HepG2 (cell line): ENCODE measurements at regions not wholly inside any gene's neighbourhood (a gene's known extent, or its start where the extent isn't known, plus 50 kb on each side); places are given as distances from the start of the nearest gene placed in this dataset.

Source experiments
- ATAC-seq: fragments of 200-7000 bp; cut with Tn5 transposase; 3 replicates; pipeline ENCODE4 v1.9.1; 2020; ENCODE audit warnings: mild to moderate bottlenecking, moderate library complexity
- BruUV-seq: library from RNA; stranded (reverse); fragments of 400-500 nt; replicated peaks from 2 replicates; lab custom pipeline; 2021; lab: Mats Ljungman, UMichigan
- CTCF ChIA-PET: fragments of 300-600 bp; formaldehyde crosslinking; extraction: SDS; loops from one replicate; lab custom pipeline; 2021; ENCODE audit warnings: low total read pairs, inconsistent platforms, low intra/inter-chr PET ratio; lab: Yijun Ruan, JAX
- POLR2A ChIA-PET: fragments of 350-600 bp; sonication (Branson Sonifier 250); formaldehyde crosslinking; loops from one replicate; lab custom pipeline; 2020; ENCODE audit warnings: antibody characterized with exemption, inconsistent platforms; lab: Yijun Ruan, JAX
- DNase-seq: peaks from one replicate; pipeline ENCODE4 v3.0.0-alpha.2; 2015; ENCODE audit warnings: low spot score
- FAIRE-seq: peaks from 3 replicates; lab custom pipeline; 2011; peaks lifted over from hg19 to GRCh38; lab: Jason Lieb, UNC
- H2AFZ ChIP-seq: one replicate; pipeline ENCODE4 v1.6.1; 2011; ENCODE audit warnings: low read length, inconsistent platforms
- H3K27ac ChIP-seq: fragments of 300-600 bp; 3 replicates; pipeline ENCODE4 v1.8.0; 2011; ENCODE audit warnings: mixed run types, mild to moderate bottlenecking, mixed read lengths, low read length, inconsistent platforms; ENCODE audit not compliant: insufficient read depth; ENCODE audit errors: extremely low read length
- H3K27me3 ChIP-seq, 2 experiments: fragments of 200-600 bp in 1 of 2; 2 replicates in 1 of 2; 3 replicates in 1 of 2; pipeline versions ENCODE4 v1.6.0 to v1.8.0; 2011; ENCODE audit warnings: low read length in 2 of 2, mild to moderate bottlenecking in 2 of 2, moderate library complexity in 2 of 2, inconsistent platforms in 1 of 2; ENCODE audit not compliant: insufficient read depth in 2 of 2, control insufficient read depth in 1 of 2
- H3K36me3 ChIP-seq, 2 experiments: fragments of 200-600 bp in 1 of 2; replicated peaks in 1 of 2; 2 replicates in 1 of 2; 3 replicates in 1 of 2; pipeline versions ENCODE4 v1.5.1 to v1.8.0; 2011; ENCODE audit warnings: low read length in 2 of 2, inconsistent platforms in 1 of 2; ENCODE audit not compliant: insufficient read depth in 2 of 2, control insufficient read depth in 1 of 2
- H3K4me1 ChIP-seq: 2 replicates; pipeline ENCODE4 v1.5.1; 2012; ENCODE audit warnings: low read length, inconsistent platforms; ENCODE audit not compliant: insufficient read depth
- H3K4me2 ChIP-seq: 2 replicates; pipeline ENCODE4 v1.6.0; 2011; ENCODE audit warnings: low read depth, low read length, inconsistent platforms
- H3K4me3 ChIP-seq, 3 experiments: fragments of 200-600 bp in 1 of 3; sonication (generic), shearing (Covaris generic) in 1 of 3; replicated peaks in 1 of 3; 2 replicates each; pipeline ENCODE4 v1.5.1; 2011 to 2016; ENCODE audit warnings: low read length in 3 of 3, inconsistent platforms in 2 of 3, low read depth in 2 of 3, mild to moderate bottlenecking in 2 of 3, control low read depth in 1 of 3, mixed read lengths in 1 of 3; ENCODE audit not compliant: insufficient read depth in 1 of 3
- H3K79me2 ChIP-seq: one replicate; pipeline ENCODE4 v1.6.1; 2011; ENCODE audit warnings: low read length, inconsistent platforms; ENCODE audit not compliant: insufficient read depth
- H3K9ac ChIP-seq: 2 replicates; pipeline ENCODE4 v1.6.0; 2011; ENCODE audit warnings: mild to moderate bottlenecking, low read depth, low read length, inconsistent platforms; ENCODE audit not compliant: insufficient read depth
- H3K9me3 ChIP-seq: 2 replicates; pipeline ENCODE4 v1.5.1; 2012; ENCODE audit warnings: mild to moderate bottlenecking, low read length
- H4K20me1 ChIP-seq: 2 replicates; pipeline ENCODE4 v1.6.0; 2011; ENCODE audit warnings: inconsistent platforms, mild to moderate bottlenecking, low read length, moderate library complexity; ENCODE audit not compliant: insufficient read depth
- ATF7-NPFF ChIP-seq: sonication (generic); formaldehyde crosslinking; IDR thresholded peaks from 2 replicates; pipeline ENCODE4 v1.8.1; 2023; ENCODE audit warnings: mild to moderate bottlenecking, low read depth, missing genetic modification reagents, moderate library complexity
- CBFB ChIP-seq: sonication (generic); formaldehyde crosslinking; IDR thresholded peaks from 2 replicates; pipeline ENCODE4 v1.4.0; 2020; ENCODE audit warnings: missing genetic modification reagents
- KAT2B ChIP-seq: fragments of 150-350 bp; IDR thresholded peaks from 2 replicates; pipeline ENCODE4 v1.6.1; 2014; ENCODE audit warnings: low read depth, low read length, borderline replicate concordance
- LRRFIP1 ChIP-seq: sonication (generic); formaldehyde crosslinking; conservative IDR thresholded peaks from 2 replicates; pipeline ENCODE4 v1.4.0; 2020; ENCODE audit warnings: missing genetic modification reagents
- MAFF ChIP-seq: IDR thresholded peaks from 2 replicates; pipeline ENCODE4 v1.6.1; 2011; ENCODE audit warnings: low read depth, low read length, improper control_type of control experiment
- MAFK ChIP-seq, 2 experiments: IDR thresholded peaks in 1 of 2; conservative IDR thresholded peaks in 1 of 2; 2 replicates each; pipeline ENCODE4 v1.6.1; 2011; ENCODE audit warnings: improper control_type of control experiment in 2 of 2, low read length in 2 of 2
- MBNL3 ChIP-seq: fragments of 250-450 bp; sonication (Bioruptor Pico); conservative IDR thresholded peaks from 2 replicates; pipeline ENCODE4 v1.8.0; 2022; ENCODE audit warnings: mild to moderate bottlenecking, inconsistent platforms
- ZKSCAN5 ChIP-seq: sonication (generic); formaldehyde crosslinking; IDR thresholded peaks from 2 replicates; pipeline ENCODE4 v1.5.1; 2020; ENCODE audit warnings: mild to moderate bottlenecking, missing genetic modification reagents
- ZNF224 ChIP-seq: sonication (generic); formaldehyde crosslinking; IDR thresholded peaks from 2 replicates; pipeline ENCODE4 v1.5.0; 2020; ENCODE audit warnings: mild to moderate bottlenecking, missing genetic modification reagents
- in situ Hi-C: cut with HindIII; loops from 2 replicates; pipeline ENCODE4 v1.10.0; 2017; ENCODE audit warnings: low pct_unique_long_range_greater_than_20kb; ENCODE audit not compliant: extremely low pct_ligation_motif_present
- intact Hi-C: fragments of 100-400 bp; cut with micrococcal nuclease; formaldehyde crosslinking; loops from one replicate; pipeline ENCODE4 v1.10.0; 2022; ENCODE audit not compliant: unreplicated experiment
- TF ChIP-seq, protein P1 (sequence below): sonication (generic); formaldehyde crosslinking; IDR thresholded peaks from 2 replicates; pipeline ENCODE4 v1.4.0; 2020; ENCODE audit warnings: missing genetic modification reagents

DNA sequence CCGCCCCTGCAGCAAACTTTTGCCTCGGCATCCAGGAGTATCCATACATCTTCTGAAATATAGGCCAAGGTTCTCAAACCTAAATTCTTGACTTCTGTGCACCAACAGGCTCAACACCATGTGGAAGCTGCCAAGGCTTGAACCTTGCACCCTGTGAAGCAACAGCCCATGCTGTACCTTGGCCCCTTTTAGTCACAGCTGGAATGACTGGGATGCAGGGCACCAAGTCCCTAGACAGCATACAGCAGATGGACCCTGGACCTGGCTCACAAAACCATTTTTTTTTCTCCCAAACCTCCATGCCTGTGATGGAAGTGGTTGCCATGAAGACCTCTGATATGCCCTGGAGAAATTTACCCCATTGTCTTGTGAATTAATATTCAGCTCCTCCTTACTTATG is 233.8 kb upstream of the KCND2 start (continued):
- TF ChIP-seq ATF7-NPFF (CRISPR knock-in tag) (no peak), CBFB (CRISPR knock-in tag) (no peak)

GRCh38 chr7:120041798-120042197 is 231.2 kb upstream of the KCND2 start:
- in situ Hi-C loops (no loop called here), intact Hi-C loops (no loop called here)
- Histone ChIP-seq H3K79me2 (no peaks in the 10 kb centered on the region), H3K9me3 (peaks cover 40% of the 10 kb centered on the region), H3K4me2 (no peak overlapping the region), H3K27me3 (no peaks in the 10 kb centered on the region), H3K27ac (no peak overlapping the region), H3K9ac (no peak overlapping the region), H3K36me3 (no peaks in the 10 kb centered on the region), H3K4me1 (no peaks in the 10 kb centered on the region), H3K4me3 (no peak overlapping the region), H2AFZ (no peak overlapping the region), H4K20me1 (no peaks in the 10 kb centered on the region)
- CTCF ChIA-PET = no interaction called here
- BruUV-seq = no TSS peak
- no peak for FAIRE-seq
- POLR2A ChIA-PET = no interaction called here
- ATAC-seq = no peak
- no peak for DNase-seq
- TF ChIP-seq LRRFIP1 = no peak
- TF ChIP-seq ZKSCAN5 (CRISPR knock-in tag) = no peak
- TF ChIP-seq MAFK (conservative IDR thresholded peaks at IDR 0.05 in 1 of 2, IDR thresholded peaks at IDR 0.05 in 1 of 2; ENCODE audit: low read length in 2 of 2) = peak in 1 of 2 experiments; percentile 25; a peak in 2 of 4 replicates
- TF ChIP-seq, protein P1, sequence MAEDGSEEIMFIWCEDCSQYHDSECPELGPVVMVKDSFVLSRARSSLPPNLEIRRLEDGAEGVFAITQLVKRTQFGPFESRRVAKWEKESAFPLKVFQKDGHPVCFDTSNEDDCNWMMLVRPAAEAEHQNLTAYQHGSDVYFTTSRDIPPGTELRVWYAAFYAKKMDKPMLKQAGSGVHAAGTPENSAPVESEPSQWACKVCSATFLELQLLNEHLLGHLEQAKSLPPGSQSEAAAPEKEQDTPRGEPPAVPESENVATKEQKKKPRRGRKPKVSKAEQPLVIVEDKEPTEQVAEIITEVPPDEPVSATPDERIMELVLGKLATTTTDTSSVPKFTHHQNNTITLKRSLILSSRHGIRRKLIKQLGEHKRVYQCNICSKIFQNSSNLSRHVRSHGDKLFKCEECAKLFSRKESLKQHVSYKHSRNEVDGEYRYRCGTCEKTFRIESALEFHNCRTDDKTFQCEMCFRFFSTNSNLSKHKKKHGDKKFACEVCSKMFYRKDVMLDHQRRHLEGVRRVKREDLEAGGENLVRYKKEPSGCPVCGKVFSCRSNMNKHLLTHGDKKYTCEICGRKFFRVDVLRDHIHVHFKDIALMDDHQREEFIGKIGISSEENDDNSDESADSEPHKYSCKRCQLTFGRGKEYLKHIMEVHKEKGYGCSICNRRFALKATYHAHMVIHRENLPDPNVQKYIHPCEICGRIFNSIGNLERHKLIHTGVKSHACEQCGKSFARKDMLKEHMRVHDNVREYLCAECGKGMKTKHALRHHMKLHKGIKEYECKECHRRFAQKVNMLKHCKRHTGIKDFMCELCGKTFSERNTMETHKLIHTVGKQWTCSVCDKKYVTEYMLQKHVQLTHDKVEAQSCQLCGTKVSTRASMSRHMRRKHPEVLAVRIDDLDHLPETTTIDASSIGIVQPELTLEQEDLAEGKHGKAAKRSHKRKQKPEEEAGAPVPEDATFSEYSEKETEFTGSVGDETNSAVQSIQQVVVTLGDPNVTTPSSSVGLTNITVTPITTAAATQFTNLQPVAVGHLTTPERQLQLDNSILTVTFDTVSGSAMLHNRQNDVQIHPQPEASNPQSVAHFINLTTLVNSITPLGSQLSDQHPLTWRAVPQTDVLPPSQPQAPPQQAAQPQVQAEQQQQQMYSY (CRISPR knock-in tag) = 0 out of 2 replicates have a peak, but pooled peaks have one; percentile 43
- TF ChIP-seq MAFF = 0 out of 2 replicates have a peak, but pooled peaks have one; percentile 13
- TF ChIP-seq ZNF224 (CRISPR knock-in tag) = no peak
- no peak for TF ChIP-seq MBNL3 (CRISPR knock-in tag)
- no peak for TF ChIP-seq KAT2B
